ENCODE measurements at regions not wholly inside any gene's neighbourhood (a gene's known extent, or its start where the extent isn't known, plus 50 kb on each side); places are given as distances from the start of the nearest gene placed in this dataset.
A peak's percentile ranks its signal among the peaks of the same experiment; 100 is the strongest.

DNA sequence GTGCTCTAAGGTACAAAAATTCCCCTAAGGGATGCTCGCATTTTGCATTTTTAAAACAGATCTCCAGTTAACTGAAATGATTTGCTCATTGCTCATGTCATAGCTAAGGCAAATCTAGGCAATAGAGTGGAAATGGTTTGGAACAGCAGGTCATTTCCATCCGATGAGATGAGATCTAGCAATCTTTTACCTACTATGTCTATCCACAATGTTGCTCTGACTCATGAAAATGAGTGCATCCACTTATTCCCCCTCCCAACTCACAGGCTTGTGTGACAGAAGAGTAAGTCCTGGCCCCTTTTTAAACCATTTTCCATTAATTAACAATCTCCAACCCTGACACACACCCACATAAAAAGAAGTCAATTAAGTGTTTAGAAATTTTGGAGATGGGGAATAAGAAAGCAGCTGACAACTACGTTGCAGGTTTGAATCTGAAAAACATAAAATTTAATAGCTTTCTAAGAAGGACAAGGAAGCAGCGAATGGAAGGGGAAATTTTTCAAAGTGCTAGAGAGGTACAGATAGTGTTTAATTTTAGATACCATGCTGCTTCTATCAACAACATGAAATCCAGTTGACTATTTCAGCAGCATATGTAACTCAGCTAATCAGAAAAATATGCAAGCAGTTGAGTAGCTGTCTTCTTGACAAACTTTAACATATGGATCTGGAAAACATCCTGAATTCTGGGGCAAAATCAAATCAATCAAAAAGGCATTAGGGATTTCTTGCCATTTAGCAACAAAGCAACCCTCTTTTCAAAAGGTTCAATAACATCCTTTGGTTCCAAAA is 112.0 kb downstream of the TMCO5A start:
- peak; percentile 66 for DNase-seq

DNA sequence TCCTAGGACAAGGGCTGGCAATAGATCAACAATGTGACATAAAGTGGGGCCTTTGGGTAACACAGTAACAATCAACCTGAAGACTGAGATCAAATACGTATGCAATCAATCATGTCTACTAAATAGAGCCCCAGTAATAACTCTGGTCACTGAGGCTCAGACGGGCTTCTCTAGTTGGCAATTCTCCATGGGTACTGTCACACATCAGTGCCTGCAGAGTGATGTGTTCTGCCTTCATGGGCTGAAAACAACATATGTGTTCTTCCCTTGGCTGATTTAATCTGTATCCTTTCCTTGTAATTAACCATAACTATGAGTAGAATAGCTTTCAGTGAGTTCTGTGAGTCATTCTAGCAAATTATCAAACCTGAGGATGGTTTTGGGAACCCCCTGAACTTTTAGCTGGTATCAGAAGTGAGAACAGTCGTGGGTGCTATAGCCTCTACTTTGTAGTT is 113.6 kb downstream of the TMCO5A start:
- DNase-seq: no peak

DNA sequence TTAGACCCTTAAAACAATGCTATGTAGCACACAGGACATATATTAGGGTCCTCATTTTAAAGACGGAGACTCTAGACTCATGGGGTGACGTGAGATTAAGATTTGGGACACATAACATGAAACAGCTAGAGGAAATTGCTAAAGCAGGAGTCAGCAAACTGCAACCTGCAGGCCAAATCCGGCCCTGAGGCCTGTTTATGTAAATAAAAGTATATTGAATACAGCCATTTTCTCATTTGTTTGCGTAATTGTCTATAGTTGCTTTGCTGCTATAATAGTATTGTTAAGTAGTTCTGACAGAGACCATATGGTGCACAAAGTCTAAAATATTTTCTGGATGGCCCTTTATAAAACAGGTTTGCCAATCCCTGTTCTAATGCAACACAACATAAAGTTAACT is 115.5 kb downstream of the TMCO5A start:
- DNase-seq: no peak

DNA sequence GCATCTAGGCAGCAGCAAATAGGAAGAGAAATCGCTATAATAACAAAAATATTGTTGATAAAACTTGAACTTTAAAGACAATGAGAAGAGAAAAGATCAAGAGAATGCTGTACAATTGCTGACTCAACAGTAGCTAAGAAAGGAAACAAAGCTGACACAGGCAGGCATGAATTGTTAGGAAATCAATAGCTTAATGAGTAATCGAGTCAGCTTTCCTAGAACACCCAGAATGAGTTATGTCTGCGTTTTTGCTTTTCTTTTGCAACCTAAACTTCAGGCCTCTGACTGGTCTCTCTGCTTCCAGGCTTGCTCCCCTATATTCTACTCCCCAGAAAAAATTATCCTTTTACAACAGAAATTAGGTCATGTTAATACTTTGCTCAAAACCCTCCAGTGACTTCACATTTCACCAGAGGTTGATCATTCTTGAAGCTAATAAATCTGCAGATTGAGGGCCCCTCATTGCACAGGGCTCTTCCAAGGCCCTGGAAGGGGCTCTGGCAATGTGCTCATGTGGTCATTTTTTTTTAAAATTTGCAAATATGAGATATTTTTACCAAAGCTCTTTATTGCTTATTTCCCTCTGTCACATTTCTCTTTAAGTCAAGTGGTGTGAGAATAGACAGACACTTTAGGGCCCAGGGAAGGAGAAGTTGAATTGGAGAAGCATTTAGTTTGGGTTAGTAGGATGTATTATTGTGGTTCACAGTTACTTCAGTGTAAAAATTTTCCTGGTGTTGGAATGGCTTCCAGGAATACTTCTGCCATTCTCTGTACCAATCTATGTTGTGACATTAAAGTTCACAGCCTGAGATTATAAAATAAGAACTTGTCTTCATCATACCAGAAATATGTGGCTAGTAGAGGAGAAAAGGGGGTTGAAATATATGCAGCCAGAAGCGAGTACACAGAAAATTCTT is 116.3 kb downstream of the TMCO5A start:
- DNase-seq: no peak

DNA sequence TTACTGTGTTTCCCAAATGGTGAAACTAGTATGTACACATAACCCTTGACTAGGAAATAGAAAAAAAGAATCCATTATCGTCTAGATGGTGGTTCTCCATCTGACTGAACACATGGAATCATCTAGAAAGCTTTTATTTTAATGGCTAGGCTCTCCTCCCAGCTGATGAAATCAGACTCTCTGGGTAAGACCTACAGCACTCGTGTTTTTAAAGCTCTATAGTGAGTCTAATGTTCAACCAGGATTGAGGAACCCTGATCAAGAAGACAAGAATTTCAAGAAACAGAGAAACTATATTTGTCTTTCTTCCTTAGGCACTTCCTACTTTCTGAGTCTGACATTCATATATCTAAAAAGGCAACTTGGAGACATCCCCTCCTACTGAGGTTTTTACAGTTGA is 118.8 kb downstream of the TMCO5A start:
- no peak for DNase-seq

DNA sequence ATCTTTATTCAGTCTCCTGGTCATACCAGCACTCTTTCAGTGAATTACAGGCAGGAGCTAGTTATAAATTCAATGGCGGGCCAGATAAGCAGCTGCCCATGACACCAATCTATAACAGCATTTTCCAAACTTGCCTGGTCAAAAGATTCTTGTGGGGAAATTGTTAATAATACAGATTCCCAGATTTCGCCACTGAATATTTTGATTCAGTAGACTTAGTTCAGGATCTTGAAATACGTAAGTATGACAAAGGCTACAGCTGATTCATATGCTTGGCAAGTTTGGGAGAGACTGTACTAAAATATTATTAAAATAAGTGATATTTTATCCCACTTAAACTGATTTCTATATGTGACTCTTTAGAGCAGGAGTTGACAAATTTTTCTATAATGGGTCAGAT is 119.3 kb downstream of the TMCO5A start:
- no peak for DNase-seq

DNA sequence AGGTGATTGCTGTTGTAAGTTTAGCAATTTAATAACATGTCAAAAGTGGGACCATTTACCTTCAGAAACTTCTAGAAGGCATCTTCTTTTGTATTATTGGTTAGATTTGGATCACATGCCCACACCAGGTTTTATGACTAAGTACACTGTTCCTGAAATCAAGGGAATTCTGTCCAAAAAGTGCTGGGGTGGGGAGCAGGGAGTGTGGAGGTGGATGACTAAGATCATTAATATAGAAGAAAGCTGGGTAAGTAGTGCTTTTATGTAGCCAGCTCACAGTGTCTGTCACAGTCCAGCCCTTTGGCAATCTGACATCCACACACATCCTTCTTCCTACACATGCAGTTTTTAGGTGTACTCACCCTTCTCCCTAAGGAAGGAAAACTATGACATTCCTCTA is 120.0 kb downstream of the TMCO5A start:
- no peak for DNase-seq

DNA sequence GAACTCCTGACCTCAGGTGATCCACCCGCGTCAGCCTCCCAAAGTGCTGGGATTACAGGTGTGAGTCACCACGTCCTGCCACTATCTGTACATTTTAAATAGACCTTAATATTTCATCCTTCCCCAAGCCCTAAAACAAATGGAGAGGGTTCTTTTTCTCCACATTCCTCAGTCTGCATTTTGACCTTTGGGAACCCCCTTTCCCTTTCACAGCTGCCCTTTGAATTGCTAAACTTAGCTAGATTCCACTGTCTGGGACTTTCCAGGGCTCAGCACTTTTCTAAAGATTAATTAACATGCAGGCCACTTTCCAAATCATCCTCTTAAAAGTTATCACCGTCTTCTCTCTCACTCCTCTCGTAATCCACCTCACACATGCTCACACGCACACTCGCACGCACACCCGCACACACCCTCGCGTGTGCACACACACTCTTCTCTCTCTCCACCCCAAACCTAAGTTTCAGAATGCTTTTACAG is 124.2 kb downstream of the TMCO5A start:
- no peak for DNase-seq

DNA sequence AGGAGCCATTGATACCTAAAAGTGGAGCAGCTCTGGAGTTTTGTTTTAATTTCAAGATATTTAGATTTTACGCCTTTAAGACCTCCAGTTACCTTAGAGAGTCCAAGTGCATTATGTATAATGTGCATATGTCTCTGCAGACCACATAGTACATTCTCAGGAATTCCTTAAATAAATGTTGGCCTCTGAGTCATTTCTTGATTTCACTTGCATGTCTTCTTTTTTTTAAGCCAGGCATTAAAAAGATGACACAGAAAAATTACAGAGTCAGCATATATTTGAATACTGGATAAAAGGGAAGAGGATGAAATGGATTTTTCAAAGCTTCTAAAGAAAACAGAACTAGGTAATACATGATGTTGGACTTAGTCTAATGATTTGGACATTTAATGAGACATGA is 125.2 kb downstream of the TMCO5A start:
- no peak for DNase-seq

DNA sequence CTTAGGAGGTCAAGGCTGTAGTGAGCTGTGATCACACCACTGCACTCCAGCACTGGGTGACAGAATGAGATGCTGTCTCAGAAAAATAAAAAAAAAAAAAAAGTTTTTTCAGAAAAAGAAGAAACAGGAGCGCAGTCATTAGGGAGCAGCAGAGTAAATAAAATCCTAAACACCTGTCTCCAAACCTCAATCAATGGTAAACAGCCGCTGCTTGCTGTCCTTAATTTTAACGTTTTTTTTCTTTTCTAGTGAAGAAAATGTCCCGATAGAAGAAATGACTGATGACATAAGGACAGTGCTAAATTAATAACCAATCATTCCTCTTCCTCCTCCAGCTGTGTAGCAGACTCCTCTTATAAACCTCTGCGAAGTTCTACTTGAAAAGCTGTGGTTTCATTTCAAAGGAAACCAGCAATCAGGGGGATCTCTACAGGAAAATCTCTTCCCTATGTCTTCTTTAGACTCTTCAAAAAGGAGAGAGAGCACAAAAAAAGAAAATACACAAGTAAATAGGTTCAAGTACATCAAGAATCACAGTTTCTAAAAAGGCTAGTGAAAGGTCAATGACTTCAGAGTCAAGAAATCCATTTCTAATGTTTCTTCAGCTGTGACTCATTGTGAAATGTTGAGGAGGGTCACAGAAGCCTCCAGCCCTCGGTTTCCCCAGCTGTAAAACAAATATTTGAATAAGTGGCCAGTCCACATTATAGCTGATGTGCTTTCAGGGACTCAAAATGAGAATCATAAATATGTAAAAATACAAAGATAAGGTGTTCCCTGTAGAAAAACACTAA is 127.6 kb downstream of the TMCO5A start:
- DNase-seq: no peak

DNA sequence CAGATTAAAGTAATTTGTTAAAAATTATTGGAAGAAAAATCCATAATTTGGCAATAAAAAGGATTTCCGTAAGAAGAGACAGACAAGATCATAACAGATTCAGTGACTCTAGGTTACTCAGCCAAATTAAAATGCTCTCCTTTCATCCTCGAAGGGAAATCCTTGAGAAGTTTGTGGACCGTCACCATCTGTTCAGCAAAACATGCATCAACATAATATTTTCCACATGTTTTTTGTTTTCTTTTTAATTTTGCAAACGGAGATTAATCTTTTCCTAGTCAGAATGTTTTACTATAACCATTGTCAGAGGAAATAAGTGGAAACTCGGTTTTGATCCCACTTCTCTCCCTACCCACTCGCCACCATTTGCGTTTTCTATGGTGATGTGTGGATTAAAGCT is 128.3 kb downstream of the TMCO5A start:
- DNase-seq: peak; percentile 90

DNA sequence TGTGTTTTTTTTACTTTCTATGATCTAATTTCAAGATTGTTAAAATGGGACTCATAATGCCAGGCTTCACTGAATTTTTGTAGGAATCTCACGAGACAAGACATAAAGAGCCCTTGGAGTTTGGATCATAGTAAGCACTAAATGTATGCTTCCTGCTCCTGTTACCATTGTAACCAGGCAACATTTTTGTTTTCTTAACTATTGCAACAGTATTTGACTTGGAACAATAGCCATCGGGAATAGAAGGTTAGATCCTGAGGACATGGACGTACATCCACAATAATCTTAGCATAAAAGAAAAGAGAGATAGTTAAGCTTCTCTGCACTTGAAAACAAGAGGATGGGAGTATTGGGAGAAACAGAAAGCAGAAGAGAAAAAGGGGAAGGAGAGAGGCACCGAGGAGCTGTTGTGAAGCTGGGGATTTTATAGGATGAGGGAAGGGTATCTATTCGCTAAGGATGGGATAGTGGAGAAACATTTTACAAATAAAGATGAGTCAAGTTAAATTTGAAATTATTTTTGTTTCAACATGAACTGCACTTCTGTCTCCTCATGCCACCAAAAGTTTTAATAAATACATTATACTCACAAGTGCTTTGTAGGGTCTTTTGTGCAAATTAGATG is 131.4 kb downstream of the TMCO5A start:
- DNase-seq: no peak

DNA sequence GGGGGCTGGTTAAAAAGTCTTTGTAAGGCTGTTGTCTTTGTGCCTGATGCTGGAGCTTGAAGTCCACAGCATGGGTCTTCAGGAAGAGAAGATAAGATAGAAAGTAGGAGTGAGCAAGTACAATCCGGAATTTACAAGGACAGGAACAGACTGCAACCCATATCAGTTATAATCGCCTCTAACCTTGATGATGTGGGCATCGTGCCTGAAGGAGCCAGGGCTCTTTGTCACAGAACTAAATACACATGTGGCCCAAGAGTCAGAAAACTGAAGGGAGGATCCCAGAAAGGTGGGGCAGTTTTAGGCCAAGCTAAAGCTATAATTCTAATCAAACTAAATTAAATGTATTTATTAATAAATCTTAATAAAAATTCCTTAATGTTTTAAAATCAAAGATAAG is 132.2 kb downstream of the TMCO5A start:
- DNase-seq: no peak

DNA sequence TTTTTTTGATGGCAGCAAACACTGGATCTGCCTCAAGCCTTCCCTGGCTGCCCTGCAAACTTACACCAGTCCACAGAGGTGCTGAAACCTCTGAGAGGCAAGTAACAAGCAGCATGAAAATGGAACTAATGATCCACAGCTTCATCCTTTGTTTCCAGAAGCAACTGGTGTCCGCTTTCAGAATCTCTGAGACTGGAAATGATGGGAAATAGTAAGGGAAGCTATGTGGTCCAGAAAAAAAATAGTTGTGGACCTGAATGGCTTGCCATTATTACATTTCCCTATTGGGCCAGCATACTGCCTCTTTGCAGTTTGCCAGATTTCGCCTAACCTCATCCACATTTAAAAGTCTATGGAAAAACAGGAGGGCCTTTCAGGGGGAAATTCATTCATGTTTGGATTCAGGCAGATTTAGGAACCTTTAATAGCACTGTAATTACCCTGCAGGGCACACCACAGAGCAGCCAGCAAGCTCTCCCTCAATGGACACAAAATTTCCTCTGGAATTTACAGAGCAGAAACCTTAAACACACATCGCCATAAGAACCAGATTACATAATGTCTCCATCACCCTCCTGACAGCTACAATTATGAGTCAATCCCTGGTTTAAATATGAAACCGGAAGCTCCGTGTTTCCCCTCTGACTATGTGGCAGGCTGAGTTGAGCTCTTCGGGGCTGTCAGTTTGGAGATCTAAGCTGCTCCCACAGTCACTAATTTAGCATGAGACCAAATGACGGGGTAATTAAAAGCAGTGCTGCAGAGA is 134.4 kb downstream of the TMCO5A start:
- peak; percentile 97 for DNase-seq

DNA sequence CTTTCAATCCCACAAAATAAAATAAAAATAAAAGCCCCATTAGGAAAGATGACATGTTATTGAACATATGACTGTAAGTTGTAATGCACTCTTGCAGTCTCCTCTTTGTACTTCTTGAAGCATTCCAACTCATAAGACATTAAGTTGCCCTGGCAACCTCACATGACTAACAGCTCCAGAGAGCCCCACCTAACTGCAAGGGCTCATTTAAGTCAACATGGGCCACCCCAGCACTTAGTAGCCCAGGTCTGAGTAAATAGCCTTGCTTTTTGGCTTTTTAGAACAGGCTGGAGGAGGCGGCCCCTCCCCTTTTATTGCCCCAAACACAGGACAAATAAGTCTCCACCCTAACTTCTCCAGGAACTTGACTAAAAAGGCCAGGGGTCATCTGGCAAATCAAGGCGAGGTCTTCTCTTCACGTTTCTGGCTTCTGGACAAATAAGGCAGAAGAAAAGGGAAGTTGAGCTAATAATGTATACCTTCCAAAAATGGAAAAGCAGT is 135.1 kb downstream of the TMCO5A start:
- DNase-seq: peak; percentile 97

DNA sequence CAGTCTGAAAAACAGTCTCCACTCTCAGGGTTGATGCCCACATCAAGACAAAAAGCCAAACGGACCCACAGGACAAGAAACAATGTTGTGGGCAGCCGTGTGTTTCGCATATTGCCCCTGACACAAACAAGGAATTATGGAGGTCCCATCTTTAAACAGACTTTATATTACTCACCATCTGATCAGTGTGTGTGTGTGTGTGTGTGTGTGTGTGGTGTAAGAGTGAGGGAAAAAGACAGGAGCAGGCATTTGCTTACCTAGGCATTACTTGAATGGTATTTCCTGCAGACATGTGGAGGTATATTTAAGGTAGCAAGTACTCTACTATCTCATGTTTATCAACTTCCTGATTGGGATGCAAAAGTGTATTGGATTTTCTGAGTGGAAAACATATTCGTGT is 136.3 kb downstream of the TMCO5A start:
- no peak for DNase-seq

DNA sequence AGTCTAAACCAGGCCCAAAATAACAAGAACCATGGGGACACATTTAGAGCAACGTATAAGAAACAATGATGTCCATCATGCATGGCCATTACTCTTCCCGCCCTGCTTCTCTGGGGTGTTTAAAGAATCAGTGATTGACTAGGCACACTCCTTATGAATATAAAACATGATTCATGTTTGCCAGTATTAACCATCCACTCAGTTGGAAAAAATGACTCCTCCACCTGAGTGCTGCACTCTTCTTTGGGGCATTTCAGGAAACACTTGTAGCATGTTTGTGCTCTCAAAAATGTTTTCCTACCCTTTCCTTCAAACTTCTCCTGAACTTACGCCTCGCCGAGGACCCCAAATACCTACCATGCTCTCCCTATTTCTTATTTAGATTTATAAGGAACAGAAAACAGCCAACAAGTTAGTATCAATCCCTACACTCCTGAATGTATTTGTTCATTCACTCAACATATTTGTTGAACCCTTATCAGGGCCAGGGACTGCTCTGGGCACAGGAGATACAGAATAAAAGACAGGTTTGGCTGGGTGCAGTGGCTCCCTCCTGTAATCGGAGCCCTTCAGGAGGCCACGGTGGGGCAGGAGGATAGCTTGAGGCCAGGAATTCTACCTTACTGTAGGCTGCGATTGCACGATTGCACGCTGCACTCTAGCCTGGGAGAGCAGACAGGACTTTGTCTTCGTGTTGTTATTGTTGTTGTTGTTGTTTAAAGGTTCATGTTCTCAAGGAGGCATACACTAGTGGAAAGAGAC is 137.0 kb downstream of the TMCO5A start:
- no peak for DNase-seq

DNA sequence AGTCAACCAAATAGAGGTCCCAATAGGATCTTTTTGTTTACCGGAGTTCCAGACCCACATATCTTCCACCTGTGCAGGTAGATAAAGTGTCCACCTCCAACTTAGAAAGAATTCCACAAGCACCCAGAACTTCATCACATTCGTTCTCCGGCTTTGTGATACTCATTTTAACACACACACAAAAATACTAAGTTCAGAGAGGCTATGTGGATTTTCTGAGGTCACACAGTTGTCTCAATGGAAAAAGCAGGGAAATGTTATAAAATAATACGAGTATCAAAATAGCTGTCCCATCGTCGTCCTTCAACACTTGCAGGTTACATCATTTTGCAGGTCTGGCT is 137.5 kb downstream of the TMCO5A start:
- no peak for DNase-seq

DNA sequence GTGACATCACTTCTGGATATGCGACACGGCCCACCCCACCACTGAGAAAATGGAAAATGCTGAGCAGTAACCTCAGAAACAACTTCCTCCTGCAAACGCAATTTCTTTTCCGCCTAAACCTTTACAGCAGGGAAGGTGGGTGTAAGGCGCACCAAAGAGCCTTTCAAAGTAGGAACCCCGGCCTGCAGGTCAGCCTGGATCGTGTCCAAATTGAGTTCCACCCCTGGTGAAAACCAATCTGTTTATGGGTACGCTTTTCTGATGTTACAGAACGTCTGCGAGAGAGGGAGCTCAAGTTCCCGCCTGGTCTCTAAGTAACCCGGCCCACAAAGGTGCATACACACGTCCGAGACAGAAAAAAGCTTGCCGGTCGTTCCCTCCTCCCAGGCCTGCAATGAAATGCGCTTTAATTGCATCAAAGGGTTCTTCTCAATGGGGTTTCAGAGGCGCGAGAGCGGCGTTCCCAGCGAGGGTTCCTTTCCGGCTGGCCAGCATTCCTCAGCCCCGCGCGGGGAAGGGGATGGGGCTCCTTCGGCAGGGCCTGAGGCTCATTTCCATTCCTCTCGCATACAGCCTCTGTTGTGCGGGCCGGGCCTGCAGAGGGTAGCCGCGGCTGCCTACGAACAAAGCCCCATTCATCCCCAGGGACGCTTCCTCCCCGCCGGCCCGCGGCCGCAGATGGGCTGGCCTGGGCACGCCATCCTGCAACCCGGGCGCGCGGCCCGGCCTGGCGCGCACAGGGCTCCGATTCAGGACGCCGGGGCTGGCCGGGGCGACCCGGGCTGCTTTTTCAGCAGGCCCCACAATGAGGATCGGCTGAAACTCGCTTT is 138.1 kb downstream of the TMCO5A start:
- peak; percentile 88 for DNase-seq
